Ovary (tissue), 7 donors: ENCODE measurements at regions not wholly inside any gene's neighbourhood (a gene's known extent, or its start where the extent isn't known, plus 50 kb on each side); places are given as distances from the start of the nearest gene placed in this dataset.

Experiments used
- DNase-seq, 5 donors: peaks; one replicate each; pipeline ENCODE4 v3.0.0-alpha.2; 2019 to 2020
- H3K27ac ChIP-seq, 2 donors: fragments of 200-600 bp; one replicate each; pipeline versions ENCODE4 v1.5.1 to v1.8.0; 2019 to 2022
- H3K27me3 ChIP-seq: fragments of 200-600 bp; one replicate; pipeline ENCODE4 v1.8.0; 2022
- H3K36me3 ChIP-seq: fragments of 200-600 bp; sonication (generic); one replicate; pipeline ENCODE4 v1.5.1; 2019
- H3K4me1 ChIP-seq: one replicate; pipeline ENCODE4 v1.8.1; 2013; ENCODE audit warnings: mild to moderate bottlenecking, moderate library complexity; ENCODE audit not compliant: insufficient read depth
- H3K4me3 ChIP-seq: fragments of 200-600 bp; sonication (generic); one replicate; pipeline ENCODE4 v1.5.1; 2017
- H3K9me3 ChIP-seq, 2 donors: fragments of 200-600 bp in 1 of 2; sonication (generic) in 1 of 2; one replicate each; pipeline versions ENCODE4 v1.5.1 to v1.8.1; 2013 to 2019; ENCODE audit warnings: mild to moderate bottlenecking in 1 of 2, moderate library complexity in 1 of 2
- EP300 ChIP-seq: sonication (generic); formaldehyde crosslinking; IDR thresholded peaks from one replicate; pipeline ENCODE4 v1.6.1; 2017; ENCODE audit warnings: antibody characterized with exemption
- POLR2A ChIP-seq: fragments of 450-650 bp; IDR thresholded peaks from one replicate; pipeline ENCODE4 v1.6.1; 2017; ENCODE audit warnings: antibody characterized with exemption, mild to moderate bottlenecking, moderate library complexity
- WGBS, 3 donors: extraction: QIAGEN DNeasy Blood & Tissue Kit in 1 of 3; methylation state at CpG; one replicate each; pipeline versions ENCODE4 v1.1.5 to v1.1.7; 2013 to 2017; 5-methylcytosine and 5-hydroxymethylcytosine counted together
- intact Hi-C, 4 donors: fragments of 100-400 bp; cut with DNase I; formaldehyde crosslinking; loops; one replicate each; pipeline versions ENCODE4 v1.11.0 to v1.15.1; 2022 to 2023
- TF ChIP-seq, protein P1 (sequence below), 3 donors: fragments of 450-650 bp in 2 of 3; fragments of 200-600 bp in 1 of 3; IDR thresholded peaks; one replicate each; pipeline versions ENCODE4 v1.5.1 to v1.8.0; 2016 to 2022; ENCODE audit warnings: antibody characterized with exemption in 3 of 3, mild to moderate bottlenecking in 1 of 3
- donor health status: DM: no; HTN: no; CAD: no; lungs with moderate emphysema.
- donor health status: DM: no; HTN: no; CAD: no.
- donor health status: Bipolar disorder and iron deficiency.
- donor health status: DM: no; HTN: no; CAD: no.
- donor health status: DM: yes; HTN: yes; CAD: no.

DNA sequence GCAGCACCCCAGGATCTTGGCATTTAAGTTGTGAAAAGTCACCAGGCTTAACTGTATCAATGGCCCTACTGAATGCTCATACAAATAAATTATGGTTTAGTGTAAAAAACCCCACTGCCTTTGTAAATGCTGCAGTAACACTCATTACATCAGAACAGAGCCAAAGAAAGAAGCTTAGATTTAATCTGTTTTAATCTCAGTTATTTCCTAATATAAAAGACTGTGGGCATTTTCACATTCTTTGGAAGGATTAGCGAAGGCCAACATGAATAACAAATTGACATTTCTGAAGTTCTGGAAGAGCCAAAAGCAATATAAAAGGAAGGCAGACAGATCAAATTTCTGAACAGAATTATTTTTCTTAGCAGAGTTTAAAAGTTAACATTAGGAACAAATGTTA is 140.0 kb upstream of the HCCS start:
- intact Hi-C loops, result no loop called here
- WGBS, 3 donors, result 79 to 90% (median 79%) methylated on average over 1 of the region's 1 CpG
- no peaks in the 10 kb centered on the region for H3K27me3 ChIP-seq

DNA sequence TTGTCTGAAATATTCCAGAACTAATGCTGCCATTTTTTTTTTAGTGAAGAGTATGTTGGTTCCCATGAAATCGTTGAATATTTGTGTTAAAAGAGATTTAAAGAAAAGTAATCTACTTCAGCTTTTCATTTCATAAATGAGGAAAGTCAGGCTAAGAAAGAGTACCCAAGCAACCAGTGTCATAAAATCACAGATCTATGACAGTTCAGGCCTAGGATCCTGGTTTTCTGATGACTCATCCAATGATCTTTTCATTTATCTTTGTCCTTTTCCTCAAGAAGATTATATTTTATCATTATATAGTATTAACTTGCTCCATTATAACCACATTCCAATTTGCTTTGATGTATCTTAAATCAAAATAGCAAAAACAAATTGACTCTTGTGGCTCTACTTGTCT is 139.4 kb upstream of the HCCS start:
- 58 to 69% (median 59%) methylated on average over 1 of the region's 1 CpG for WGBS, 3 donors
- Histone ChIP-seq H3K27me3 (no peaks in the 10 kb centered on the region), H3K4me1 (no peaks in the 10 kb centered on the region)

More for the DNA sequence above, 140.0 kb upstream of the HCCS start:
- H3K36me3 ChIP-seq, result no peaks in the 10 kb centered on the region
- no peaks in the 10 kb centered on the region for H3K4me1 ChIP-seq
- no peak overlapping the region for H3K27ac ChIP-seq
- no peaks in the 10 kb centered on the region for H3K9me3 ChIP-seq
- no peak for DNase-seq
- H3K4me3 ChIP-seq, result no peak overlapping the region
- TF ChIP-seq EP300 (no peak), POLR2A (no peak)
- TF ChIP-seq, protein P1, sequence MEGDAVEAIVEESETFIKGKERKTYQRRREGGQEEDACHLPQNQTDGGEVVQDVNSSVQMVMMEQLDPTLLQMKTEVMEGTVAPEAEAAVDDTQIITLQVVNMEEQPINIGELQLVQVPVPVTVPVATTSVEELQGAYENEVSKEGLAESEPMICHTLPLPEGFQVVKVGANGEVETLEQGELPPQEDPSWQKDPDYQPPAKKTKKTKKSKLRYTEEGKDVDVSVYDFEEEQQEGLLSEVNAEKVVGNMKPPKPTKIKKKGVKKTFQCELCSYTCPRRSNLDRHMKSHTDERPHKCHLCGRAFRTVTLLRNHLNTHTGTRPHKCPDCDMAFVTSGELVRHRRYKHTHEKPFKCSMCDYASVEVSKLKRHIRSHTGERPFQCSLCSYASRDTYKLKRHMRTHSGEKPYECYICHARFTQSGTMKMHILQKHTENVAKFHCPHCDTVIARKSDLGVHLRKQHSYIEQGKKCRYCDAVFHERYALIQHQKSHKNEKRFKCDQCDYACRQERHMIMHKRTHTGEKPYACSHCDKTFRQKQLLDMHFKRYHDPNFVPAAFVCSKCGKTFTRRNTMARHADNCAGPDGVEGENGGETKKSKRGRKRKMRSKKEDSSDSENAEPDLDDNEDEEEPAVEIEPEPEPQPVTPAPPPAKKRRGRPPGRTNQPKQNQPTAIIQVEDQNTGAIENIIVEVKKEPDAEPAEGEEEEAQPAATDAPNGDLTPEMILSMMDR (IDR thresholded peaks at IDR 0.05), result no peak

DNA sequence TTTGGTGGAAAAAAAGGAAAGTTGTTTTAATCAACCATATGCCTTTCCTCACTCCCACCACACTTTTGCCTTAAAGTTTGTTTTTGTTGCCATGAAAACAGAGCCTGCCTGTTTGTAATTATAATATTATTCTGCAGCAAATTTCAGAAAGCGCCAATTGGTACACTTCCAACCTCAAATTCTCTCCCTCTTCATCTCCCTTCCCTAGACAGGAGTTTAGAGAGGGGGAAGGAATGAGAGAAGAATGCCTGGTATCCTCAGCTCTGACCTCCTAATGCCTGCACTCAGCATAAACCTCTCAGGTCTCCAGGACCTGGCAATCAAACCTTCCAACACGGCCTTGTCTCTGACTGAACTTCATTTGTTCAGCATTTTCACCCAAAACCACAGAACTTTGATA is 138.4 kb upstream of the HCCS start:
- WGBS, 3 donors, result 7 to 20% (median 18%) methylated on average over 2 of the region's 2 CpGs
- Histone ChIP-seq H3K4me1 (no peaks in the 10 kb centered on the region), H3K27me3 (no peaks in the 10 kb centered on the region), H3K4me3 (no peak overlapping the region), H3K9me3 (no peaks in the 10 kb centered on the region), H3K36me3 (no peaks in the 10 kb centered on the region), H3K27ac (no peak overlapping the region)
- TF ChIP-seq POLR2A (no peak), EP300 (no peak)
- TF ChIP-seq, protein P1 (IDR thresholded peaks at IDR 0.05), result no peak
- no peak for DNase-seq
- intact Hi-C loops, result no loop called here

More for the DNA sequence above, 139.4 kb upstream of the HCCS start:
- DNase-seq, result no peak
- Histone ChIP-seq H3K4me3 (no peak overlapping the region), H3K36me3 (no peaks in the 10 kb centered on the region), H3K27ac (no peak overlapping the region), H3K9me3 (no peaks in the 10 kb centered on the region)
- TF ChIP-seq POLR2A, result no peak
- no peak for TF ChIP-seq EP300
- TF ChIP-seq, protein P1 (IDR thresholded peaks at IDR 0.05), result no peak
- intact Hi-C loops, result no loop called here

DNA sequence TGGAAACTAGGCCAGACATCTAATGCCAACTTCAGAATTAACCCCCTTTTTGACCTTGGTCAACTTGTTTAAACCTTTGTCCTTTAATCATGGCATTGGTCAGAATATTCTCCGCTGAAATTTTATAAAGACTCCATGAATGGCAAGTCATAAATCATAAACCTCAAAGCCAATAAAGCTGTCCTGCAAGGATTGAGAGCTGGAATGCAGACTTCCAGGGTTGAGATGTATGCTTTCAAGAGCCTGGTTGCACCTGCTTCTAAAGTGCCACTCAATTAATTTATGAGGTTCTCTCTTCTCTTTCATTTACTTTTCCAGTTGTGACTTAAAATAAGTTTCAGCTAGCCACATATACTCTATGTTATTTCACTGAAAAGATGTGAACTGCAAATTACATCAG is 136.2 kb upstream of the HCCS start:
- H3K4me1 ChIP-seq, result no peaks in the 10 kb centered on the region
- H3K27ac ChIP-seq, result no peak overlapping the region
- no peaks in the 10 kb centered on the region for H3K27me3 ChIP-seq
- intact Hi-C loops, result no loop called here
- H3K4me3 ChIP-seq, result no peak overlapping the region
- no peak for DNase-seq
- H3K9me3 ChIP-seq, result no peaks in the 10 kb centered on the region
- no peaks in the 10 kb centered on the region for H3K36me3 ChIP-seq
- WGBS, 3 donors, result 60 to 91% (median 76%) methylated on average over 1 of the region's 1 CpG
- TF ChIP-seq EP300, result no peak
- TF ChIP-seq POLR2A, result no peak
- TF ChIP-seq, protein P1 (IDR thresholded peaks at IDR 0.05), result no peak

DNA sequence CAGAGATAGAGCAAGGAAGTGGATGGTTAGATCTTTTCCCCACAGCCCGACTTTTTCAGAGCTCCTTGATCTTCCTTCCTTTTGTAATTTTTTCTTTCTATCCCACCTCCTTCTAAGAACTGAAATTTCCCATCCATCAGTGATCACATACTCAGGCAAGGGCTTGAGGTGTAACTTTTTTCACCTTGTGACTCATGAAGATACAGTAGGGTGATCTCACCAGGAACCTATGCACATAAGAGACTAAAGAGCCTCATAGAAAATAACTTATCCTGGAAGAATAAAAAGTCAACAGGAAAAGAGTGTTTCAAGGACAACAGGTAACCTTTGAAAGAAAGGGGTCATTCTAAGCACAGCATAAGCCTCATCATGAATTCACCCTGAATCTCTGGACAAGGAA is 131.2 kb upstream of the HCCS start:
- H3K4me3 ChIP-seq, result no peak overlapping the region
- no peaks in the 10 kb centered on the region for H3K9me3 ChIP-seq
- DNase-seq, result no peak
- no peak for TF ChIP-seq POLR2A
- TF ChIP-seq, protein P1 (IDR thresholded peaks at IDR 0.05), result no peak
- no peak for TF ChIP-seq EP300
- intact Hi-C loops, result no loop called here
- WGBS, 3 donors, result 57 to 75% (median 71%) methylated on average over 1 of the region's 1 CpG
- no peaks in the 10 kb centered on the region for H3K36me3 ChIP-seq
- no peaks in the 10 kb centered on the region for H3K4me1 ChIP-seq
- H3K27me3 ChIP-seq, result no peaks in the 10 kb centered on the region
- no peak overlapping the region for H3K27ac ChIP-seq
